Kidney tubule cell (primary cell): ENCODE measurements at regions not wholly inside any gene's neighbourhood (a gene's known extent, or its start where the extent isn't known, plus 50 kb on each side); places are given as distances from the start of the nearest gene placed in this dataset.
A peak's percentile ranks its signal among the peaks of the same experiment; 100 is the strongest.

Experiments used
- DNase-seq: peaks from one replicate; pipeline ENCODE4 v3.0.0-alpha.2; 2018; ENCODE audit warnings: low spot score

DNA sequence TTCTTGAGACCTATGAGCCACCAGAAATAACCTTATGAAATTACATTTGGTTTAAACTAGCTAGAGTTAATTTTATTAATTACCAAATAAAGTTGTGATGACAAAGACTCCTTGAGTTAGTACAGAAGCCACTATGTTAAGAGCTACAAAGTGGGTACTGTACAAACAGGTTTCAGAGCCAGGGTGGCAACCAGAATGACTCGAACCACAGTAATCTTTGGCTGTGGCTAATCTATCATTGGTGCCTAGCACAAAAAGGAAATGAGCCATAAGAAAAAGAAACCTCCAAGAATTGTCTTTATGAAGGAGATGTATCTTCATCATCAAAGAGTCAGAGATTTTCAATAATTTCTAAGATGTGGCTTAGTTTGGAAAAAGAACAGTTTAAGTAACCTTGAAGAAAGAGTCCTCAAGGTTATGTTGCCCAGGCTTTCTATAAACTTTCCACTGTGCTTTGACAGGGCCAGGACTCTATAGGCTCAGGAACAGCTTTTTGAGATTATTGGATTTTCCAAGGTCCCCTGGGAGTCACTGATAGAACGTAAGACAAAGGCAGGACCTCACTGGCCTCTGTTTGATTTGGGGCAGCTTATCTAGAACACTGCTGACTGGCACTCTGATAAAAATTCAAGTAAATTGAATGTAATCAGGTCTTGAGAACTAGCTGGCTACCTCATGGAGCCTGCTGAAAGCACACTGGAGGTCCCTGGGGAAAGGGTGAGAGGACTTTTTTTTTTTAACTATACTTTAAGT is 777.7 kb downstream of the STIM2 start:
- peak; percentile 70 for DNase-seq

DNA sequence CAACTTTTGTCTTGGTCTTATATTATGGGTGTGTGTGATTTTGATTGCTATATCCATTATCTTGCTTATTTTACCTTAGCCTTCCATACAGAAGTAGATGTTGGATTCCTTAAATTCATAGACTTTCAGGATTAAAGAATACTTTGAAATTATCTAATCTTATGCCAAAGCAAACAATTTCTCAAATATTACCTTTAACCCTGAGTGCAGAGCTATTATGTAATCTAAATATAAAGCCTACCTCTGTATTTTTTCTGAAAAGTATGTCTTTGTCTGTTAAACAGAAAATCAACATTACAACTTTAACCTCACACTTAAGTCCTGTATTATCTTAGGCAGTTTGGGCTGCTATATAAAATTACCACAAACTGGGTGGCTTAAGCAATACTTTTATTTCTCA is 782.5 kb downstream of the STIM2 start:
- no peak for DNase-seq

- no peak for DNase-seq
These were observed 787.8 kb downstream of the STIM2 start for GRCh38 chr4:27648416-27648815.

DNA sequence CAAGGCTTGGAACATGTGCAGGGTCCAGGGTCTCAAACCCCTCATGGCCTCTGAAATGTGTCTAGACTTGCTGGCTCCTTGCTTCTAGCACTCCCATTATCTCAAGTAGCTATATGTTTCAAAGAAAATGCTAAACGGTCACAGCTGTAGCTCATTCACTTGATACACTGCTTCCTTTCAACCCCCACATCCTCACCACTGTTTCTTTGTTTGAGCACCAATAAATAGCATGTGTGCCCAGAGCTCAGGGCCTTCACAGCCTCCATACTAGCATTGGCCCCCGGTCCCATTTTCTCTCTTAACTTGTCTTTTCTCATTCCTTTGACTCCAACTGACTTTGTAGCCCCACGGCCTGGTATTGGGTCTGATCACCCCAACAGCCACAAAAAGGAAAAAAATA is 801.8 kb downstream of the STIM2 start:
- DNase-seq, result no peak

DNA sequence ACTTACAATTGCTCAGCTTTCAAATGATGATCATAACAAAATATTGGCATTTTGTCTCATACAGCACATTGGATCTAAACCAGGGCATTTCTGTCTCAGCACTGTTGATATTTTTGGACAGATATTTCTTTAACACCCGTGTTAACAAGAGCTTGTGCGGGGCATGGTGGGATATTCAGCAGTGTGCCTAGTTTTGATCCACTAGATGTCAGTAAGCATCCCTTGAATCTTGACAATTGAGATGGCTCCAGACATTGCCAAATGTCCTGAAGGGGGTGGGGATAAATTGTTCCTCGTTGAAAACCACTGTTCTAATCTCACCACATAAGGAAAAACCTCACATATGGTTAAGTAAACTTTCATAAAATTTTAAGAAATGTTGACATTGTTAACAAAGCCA is 806.3 kb downstream of the STIM2 start:
- peak; percentile 1 for DNase-seq

DNA sequence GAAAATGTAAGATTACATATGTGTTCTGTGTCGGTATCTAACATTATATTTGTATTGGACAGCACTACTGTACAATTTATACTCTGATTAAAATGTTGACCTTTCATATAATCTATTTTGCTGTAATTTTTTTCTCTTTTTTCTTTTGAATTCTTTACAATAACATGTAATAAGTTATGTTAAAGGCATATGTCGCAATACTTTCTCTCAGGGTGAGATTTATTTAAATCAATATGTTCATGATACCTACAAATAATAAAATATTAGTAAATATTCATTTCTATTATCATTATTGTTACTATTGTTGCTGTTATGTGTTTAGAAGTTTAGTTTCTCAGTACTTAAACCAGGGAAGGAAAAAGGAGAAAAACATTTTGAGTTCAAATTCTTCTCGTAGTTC is 807.4 kb downstream of the STIM2 start:
- no peak for DNase-seq

DNA sequence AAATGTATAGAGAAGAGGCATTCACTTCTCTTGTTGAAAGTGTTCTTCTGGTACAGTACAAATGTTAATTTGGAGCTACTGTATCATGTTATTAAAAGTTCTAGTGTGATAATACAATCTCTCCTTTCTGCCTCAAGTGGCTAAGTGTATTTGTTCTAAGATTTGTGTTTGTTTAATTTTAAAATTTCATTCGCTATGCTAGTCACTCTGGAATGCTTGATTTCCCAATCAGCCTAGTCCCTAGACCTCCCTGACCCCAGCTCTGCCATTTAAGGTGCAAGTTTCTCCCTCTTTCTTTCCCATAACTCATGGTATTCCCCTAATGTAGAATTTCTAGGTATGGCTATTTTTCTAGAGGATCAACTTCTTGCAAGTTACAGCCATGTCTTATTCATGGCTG is 817.4 kb downstream of the STIM2 start:
- DNase-seq, result no peak

GRCh38 chr4:27684610-27685011 is 824.0 kb downstream of the STIM2 start:
- peak; percentile 68 for DNase-seq

- DNase-seq, result no peak
These were observed 824.5 kb downstream of the STIM2 start for GRCh38 chr4:27685091-27685490.

DNA sequence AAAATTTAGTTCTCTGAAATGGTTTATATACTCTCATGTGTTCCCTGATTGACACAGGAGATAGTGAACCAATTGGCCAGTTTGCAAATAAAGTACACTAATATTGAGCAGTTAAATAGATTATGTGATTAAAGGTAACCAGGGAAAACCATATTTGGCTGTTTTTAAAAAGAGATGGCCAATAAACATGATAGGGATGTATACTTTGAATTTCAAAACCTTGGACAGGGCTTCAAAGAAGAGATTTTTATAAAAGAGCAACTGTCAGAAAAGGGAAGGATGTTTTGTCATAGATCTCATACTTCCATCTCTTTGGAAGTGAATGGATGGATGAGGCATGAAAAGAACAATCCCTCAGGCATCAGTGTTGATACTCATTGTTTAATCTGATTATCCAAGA is 825.3 kb downstream of the STIM2 start:
- DNase-seq, result no peak

DNA sequence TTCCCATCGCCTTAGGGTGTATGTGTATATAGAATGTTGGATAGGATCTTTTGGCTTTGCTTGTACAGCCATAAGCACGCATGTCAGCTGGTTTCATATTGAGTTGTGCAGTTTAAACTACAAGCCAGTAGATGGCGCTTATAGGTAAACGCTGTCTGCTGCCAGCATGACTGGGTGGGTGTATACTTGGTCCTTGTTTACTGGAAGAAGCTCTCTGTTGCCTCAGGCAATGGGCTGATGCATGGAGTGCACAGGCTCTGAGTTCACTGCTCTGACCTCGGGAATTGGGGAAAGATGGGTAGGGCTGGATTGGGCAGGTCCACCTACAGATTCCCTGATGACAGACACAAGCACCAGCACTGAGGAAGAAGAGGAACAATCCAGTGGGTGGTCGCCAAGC is 831.5 kb downstream of the STIM2 start:
- peak; percentile 57 for DNase-seq

DNA sequence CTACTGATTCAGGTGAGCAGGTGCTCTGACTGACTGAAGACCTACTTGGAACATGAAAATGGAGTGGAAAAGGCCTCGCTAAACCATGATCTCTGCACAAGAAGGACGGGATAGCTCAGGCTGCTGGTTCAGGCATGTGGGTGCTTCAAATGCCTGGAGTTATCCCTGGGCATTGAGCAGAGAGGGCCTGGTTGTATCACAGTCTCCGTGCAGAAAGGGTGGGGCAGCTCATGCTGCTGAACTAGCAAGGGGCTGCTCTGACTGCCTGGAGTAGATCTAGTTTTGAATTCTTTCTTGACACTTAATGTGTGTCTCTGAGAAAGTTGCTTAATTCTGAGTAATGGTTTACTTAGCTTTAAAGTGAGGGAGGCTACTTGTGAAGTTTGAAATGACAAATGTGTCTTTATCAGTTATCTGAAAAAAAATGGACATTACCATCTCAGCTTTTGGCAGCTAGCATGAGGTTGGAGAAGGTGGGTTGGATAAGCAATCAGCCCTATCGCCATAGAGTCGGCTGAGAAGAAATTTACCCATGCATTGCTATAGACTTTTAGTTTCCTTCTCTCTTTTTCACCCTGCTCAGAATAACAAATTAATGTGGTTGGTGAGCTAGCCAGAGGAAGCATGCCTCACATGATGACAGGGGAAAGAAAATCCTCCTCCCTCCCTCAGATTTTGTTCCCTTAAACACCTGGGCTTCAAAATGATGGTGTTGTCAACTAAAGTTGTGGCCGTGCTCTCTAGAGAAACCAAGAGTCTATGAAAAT is 832.4 kb downstream of the STIM2 start:
- no peak for DNase-seq

DNA sequence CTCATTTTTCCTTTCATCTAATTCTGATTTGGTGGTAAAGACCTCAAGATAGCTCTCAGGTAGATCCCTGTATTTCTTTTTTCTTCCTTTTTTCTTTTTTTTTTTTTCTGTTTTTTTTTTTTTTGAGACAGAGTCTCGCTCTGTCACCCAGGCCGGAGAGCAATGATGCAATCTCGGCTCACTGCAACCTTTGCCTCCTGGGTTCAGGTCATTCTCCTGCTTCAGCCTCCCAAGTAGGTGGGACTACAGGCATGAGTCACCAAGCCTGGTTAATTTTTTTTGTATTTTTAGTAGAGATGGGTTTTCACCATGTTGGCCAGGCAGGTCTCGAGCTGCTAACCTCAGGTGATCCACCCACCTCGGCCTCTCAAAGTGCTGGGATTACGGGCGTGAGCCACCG is 835.6 kb downstream of the STIM2 start:
- peak; percentile 32 for DNase-seq

GRCh38 chr4:27701606-27702005 is 841.0 kb downstream of the STIM2 start:
- no peak for DNase-seq

- peak; percentile 3 for DNase-seq
These were observed 842.2 kb downstream of the STIM2 start for GRCh38 chr4:27702730-27703431.

GRCh38 chr4:27703771-27704170 is 843.1 kb downstream of the STIM2 start:
- no peak for DNase-seq

DNA sequence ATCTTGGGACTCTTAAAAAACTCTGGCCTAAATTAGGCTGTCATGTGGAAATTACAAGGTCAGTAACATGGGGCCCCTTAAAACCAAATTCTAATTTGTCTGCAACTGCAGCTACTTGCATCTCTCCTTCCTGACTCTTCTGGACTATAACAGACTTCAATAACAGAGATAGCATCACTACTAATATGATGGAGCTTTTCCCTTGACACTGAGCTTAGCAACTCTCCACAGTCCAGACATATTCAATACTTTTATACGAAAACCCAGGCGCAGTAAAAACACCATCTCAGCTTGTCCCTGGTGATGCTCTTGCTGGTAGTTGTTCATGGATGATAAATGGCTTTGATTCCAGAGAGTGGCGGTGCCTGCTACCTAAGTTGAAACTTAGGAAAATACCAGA is 850.4 kb downstream of the STIM2 start:
- DNase-seq, result no peak

GRCh38 chr4:27714073-27714472 is 853.4 kb downstream of the STIM2 start:
- peak; percentile 6 for DNase-seq

- no peak for DNase-seq
These were observed 856.2 kb downstream of the STIM2 start for GRCh38 chr4:27716693-27717430.

DNA sequence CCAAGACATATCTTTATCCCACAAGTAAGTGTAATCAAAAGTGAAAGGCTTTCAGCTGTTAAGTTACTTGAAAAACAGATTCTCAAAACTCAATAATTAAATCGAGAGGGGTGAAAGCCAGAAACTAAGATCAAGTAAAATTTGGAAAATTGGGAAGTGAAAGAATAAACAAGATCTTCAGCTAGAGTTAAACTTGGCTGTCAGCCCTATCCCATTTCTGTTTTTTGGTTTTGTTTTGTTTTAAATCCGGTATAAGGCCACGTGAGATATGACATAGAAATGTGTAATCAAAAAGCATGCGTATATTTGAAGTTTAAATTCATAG is 856.8 kb downstream of the STIM2 start:
- no peak for DNase-seq

- DNase-seq, result peak; percentile 9
These were observed 859.5 kb downstream of the STIM2 start for GRCh38 chr4:27720010-27720766.

GRCh38 chr4:27721193-27721592 is 860.6 kb downstream of the STIM2 start:
- DNase-seq, result no peak
